NCI-H460 (cell line): ENCODE measurements at regions not wholly inside any gene's neighbourhood (a gene's known extent, or its start where the extent isn't known, plus 50 kb on each side); places are given as distances from the start of the nearest gene placed in this dataset.

Source experiments
- DNase-seq: peaks from one replicate; pipeline ENCODE4 v3.0.0-alpha.2; 2016; ENCODE audit warnings: low read depth; ENCODE audit errors: extremely low read depth
- small RNA-seq, 2 experiments: library from RNA; depleted of rRNA; stranded (forward); fragments of <200 nt; gene quantifications; one replicate each; pipeline ENCODE3, GENCODE V24; 2014

- no peak for DNase-seq
Observed at GRCh38 chr16:47806309-47806847, 345.2 kb downstream of the PHKB start.

GRCh38 chr16:47787696-47788095 lies 326.6 kb downstream of the PHKB start:
- DNase-seq = peak; percentile 0

GRCh38 chr16:47781673-47782072 lies 320.5 kb downstream of the PHKB start:
- DNase-seq = no peak

- DNase-seq = no peak
Observed at GRCh38 chr16:47780213-47780875, 319.2 kb downstream of the PHKB start.

GRCh38 chr16:47779201-47780016 lies 318.3 kb downstream of the PHKB start:
- DNase-seq = no peak

- DNase-seq = no peak
Observed at GRCh38 chr16:47778106-47778801, 317.1 kb downstream of the PHKB start.

GRCh38 chr16:47777220-47777619 lies 316.1 kb downstream of the PHKB start:
- DNase-seq = no peak

- DNase-seq = peak; percentile 16
Observed at GRCh38 chr16:47774661-47775060, 313.5 kb downstream of the PHKB start.

- no peak for DNase-seq
Observed at GRCh38 chr16:47753659-47754058, 292.5 kb downstream of the PHKB start.

Small RNAs in the stretch of these regions (small RNA-seq; reads per million reads assigned to genes)
- gene AC141846.1 = 0 reads per million in 2 experiments
